ENCODE measurements at regions not wholly inside any gene's neighbourhood (a gene's known extent, or its start where the extent isn't known, plus 50 kb on each side); places are given as distances from the start of the nearest gene placed in this dataset.
A peak's percentile ranks its signal among the peaks of the same experiment; 100 is the strongest.
"Not testable (repeated sequence)": the region's sequence is repeated elsewhere in the genome, so short reads cannot be mapped to it uniquely, and the experiment has no call there.

- Histone ChIP-seq H3K4me1 (replicated peaks in 1 of 2) (no peaks in the 10 kb centered on the region), H3K9me3 (replicated peaks in 1 of 3) (no peaks in the 10 kb centered on the region), H3K27me3 (no peaks in the 10 kb centered on the region), H3K4me3 (no peak overlapping the region), H3K27ac (peak overlapping the region in 1 of 5 donors; percentile 5), H3K36me3 (replicated peaks in 1 of 2) (no peaks in the 10 kb centered on the region)
- no peak for DNase-seq
- WGBS, 4 donors = 0% methylated on average over 1 of the region's 1 CpG
- intact Hi-C loops (cut with DNase I) = no loop called here
- TF ChIP-seq CTCF (IDR thresholded peaks at IDR 0.05) (no peak), POLR2A (IDR thresholded peaks at IDR 0.05) (no peak)
Observed at GRCh38 chr3:153246331-153246730, 84.3 kb downstream of the RAP2B start.

GRCh38 chr3:153246806-153247205 is 84.8 kb downstream of the RAP2B start:
- TF ChIP-seq POLR2A (IDR thresholded peaks at IDR 0.05) (no peak), CTCF (IDR thresholded peaks at IDR 0.05) (no peak)
- no peaks in the 10 kb centered on the region for H3K9me3 ChIP-seq (replicated peaks in 1 of 3)
- H3K4me1 ChIP-seq (replicated peaks in 1 of 2) = no peaks in the 10 kb centered on the region
- no peaks in the 10 kb centered on the region for H3K36me3 ChIP-seq (replicated peaks in 1 of 2)
- peak overlapping the region in 3 of 5 donors; percentile 12 to 62 (median 57) for H3K27ac ChIP-seq
- H3K27me3 ChIP-seq = no peaks in the 10 kb centered on the region
- no peak overlapping the region for H3K4me3 ChIP-seq
- DNase-seq = no peak
- WGBS, 4 donors = 40 to 62% (median 46%) methylated on average over 1 of the region's 1 CpG
- intact Hi-C loops (cut with DNase I) = no loop called here

- TF ChIP-seq POLR2A (IDR thresholded peaks at IDR 0.05) = no peak
- H3K27ac ChIP-seq = peak overlapping the region in 3 of 5 donors; percentile 12 to 62 (median 57)
- peak in 2 of 7 donors; percentile 12 to 23 for DNase-seq
- no peaks in the 10 kb centered on the region for H3K36me3 ChIP-seq (replicated peaks in 1 of 2)
- H3K4me3 ChIP-seq = no peak overlapping the region
- H3K27me3 ChIP-seq = no peaks in the 10 kb centered on the region
- H3K9me3 ChIP-seq (replicated peaks in 1 of 3) = no peaks in the 10 kb centered on the region
- intact Hi-C loops (cut with DNase I) = no loop called here
- H3K4me1 ChIP-seq (replicated peaks in 1 of 2) = no peaks in the 10 kb centered on the region
- WGBS, 4 donors = 60 to 63% (median 60%) methylated on average over 7 of the region's 7 CpGs
Observed at GRCh38 chr3:153247331-153248330, 85.6 kb downstream of the RAP2B start.

DNA sequence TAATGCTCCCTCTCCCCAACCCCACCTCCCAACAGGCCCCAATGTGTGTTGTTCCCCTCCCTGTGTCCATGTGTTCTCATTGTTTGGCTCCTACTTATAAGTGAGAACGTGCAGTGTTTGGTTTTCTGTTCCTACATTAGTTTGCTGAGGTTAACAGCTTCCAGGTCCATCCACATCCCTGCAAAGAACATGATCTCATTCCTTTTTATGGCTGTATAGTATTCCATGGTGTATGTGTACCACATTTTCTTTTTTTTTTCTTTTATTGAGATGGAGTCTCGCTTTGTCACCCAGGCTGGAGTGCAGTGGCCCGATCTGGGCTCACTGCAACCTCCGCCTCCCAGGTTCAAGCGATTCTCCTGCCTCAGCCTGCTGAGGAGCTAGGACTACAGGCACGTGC is 86.8 kb downstream of the RAP2B start:
- intact Hi-C loops (cut with DNase I); DNase-seq; H3K4me3 ChIP-seq; H3K27me3 ChIP-seq; H3K36me3 ChIP-seq (replicated peaks in 1 of 2); H3K9me3 ChIP-seq (replicated peaks in 1 of 3); H3K4me1 ChIP-seq (replicated peaks in 1 of 2): not testable (repeated sequence)
- WGBS, 4 donors = 86 to 91% (median 89%) methylated on average over 6 of the region's 6 CpGs
- H3K27ac ChIP-seq = peak overlapping the region in 1 of 5 donors; percentile 62

DNA sequence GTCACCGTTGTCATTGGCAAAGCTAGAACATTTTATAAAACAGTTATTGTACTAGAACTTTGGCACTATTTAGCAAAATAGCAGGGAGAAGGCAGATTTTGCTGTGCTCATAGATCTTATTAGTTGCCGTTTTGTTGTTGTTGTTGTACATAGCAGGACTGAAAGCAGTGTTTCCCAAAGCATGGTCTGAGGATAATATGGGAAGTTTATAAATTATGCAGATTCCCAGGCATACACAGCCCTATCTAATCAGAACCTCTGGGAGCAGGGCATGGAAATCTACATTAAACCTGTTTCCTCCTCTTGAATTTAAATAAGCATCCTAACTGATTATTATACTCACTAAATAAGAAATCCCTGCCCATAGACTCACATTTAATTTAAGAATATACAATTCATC is 87.9 kb downstream of the RAP2B start:
- no peaks in the 10 kb centered on the region for H3K27me3 ChIP-seq
- no peak for DNase-seq
- TF ChIP-seq POLR2A (IDR thresholded peaks at IDR 0.05) = no peak
- no peak for TF ChIP-seq CTCF (IDR thresholded peaks at IDR 0.05)
- no peaks in the 10 kb centered on the region for H3K36me3 ChIP-seq (replicated peaks in 1 of 2)
- H3K27ac ChIP-seq = peak overlapping the region in 2 of 5 donors; percentile 58 to 62
- H3K9me3 ChIP-seq (replicated peaks in 1 of 3) = no peaks in the 10 kb centered on the region
- no peaks in the 10 kb centered on the region for H3K4me1 ChIP-seq (replicated peaks in 1 of 2)
- WGBS, 4 donors = 67 to 76% (median 69%) methylated on average over 2 of the region's 2 CpGs
- intact Hi-C loops (cut with DNase I) = no loop called here
- no peak overlapping the region for H3K4me3 ChIP-seq

All from adrenal gland (tissue), 9 donors.